ENCODE measurements at regions not wholly inside any gene's neighbourhood (a gene's known extent, or its start where the extent isn't known, plus 50 kb on each side); places are given as distances from the start of the nearest gene placed in this dataset.

DNA sequence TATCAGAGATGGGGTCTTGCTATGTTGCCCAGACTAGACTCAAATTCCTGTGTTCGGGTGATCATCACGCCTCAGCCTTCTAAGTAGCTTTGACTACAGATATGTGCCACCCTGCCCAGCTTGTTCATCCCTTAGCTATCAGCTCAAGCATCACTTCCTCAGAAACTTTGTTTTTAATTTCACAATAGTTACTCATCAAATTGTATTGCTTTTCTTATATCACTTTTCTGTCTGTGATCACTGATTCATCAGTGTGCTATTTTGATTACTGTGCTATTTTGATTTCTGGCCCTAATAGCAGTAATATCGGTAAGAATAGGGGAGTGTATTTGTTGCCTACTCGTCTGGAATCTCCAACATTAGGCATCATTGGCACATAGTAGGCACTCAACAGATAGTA, 878.6 kb upstream of the PCDH20 start:
- ChIA-PET POLR2A (no interaction called here), CTCF (no interaction called here)
- DNase-seq (ENCODE audit: extremely low spot score) = no peak
- TF ChIP-seq FOXM1 (IDR thresholded peaks at IDR 0.05; ENCODE audit: borderline replicate concordance) (no peak), ARNT (IDR thresholded peaks at IDR 0.05) (no peak), L3MBTL2 (conservative IDR thresholded peaks at IDR 0.05) (no peak)

GRCh38 chr13:62292714-62293480, 877.2 kb upstream of the PCDH20 start:
- CTCF ChIA-PET = no interaction called here

GRCh38 chr13:62290542-62290941, 874.9 kb upstream of the PCDH20 start:
- TF ChIP-seq HDGF (IDR thresholded peaks at IDR 0.05; ENCODE audit: borderline replicate concordance) = no peak
- no peak for TF ChIP-seq LEF1 (IDR thresholded peaks at IDR 0.05; ENCODE audit: borderline replicate concordance)
- TF ChIP-seq TARDBP (IDR thresholded peaks at IDR 0.05) = no peak
- TF ChIP-seq ELF4 (IDR thresholded peaks at IDR 0.05) = no peak
- TF ChIP-seq SUZ12 (IDR thresholded peaks at IDR 0.05) = no peak
- TF ChIP-seq PKNOX1 (IDR thresholded peaks at IDR 0.05) = no peak
- no peak for TF ChIP-seq ARNT (IDR thresholded peaks at IDR 0.05)
- TF ChIP-seq BHLHE40 (IDR thresholded peaks at IDR 0.05; ENCODE audit: borderline replicate concordance) = no peak
- no peak for TF ChIP-seq FOXK2 (IDR thresholded peaks at IDR 0.05)
- TF ChIP-seq CTBP1 (IDR thresholded peaks at IDR 0.05; ENCODE audit: borderline replicate concordance) = no peak
- TF ChIP-seq FOXM1 (IDR thresholded peaks at IDR 0.05; ENCODE audit: borderline replicate concordance) = no peak
- TF ChIP-seq SP1 (IDR thresholded peaks at IDR 0.05) = no peak
- no peak for TF ChIP-seq NFRKB (IDR thresholded peaks at IDR 0.05)
- TF ChIP-seq ZNF384 (IDR thresholded peaks at IDR 0.05) = no peak
- TF ChIP-seq L3MBTL2 (conservative IDR thresholded peaks at IDR 0.05) = no peak
- TF ChIP-seq FOXA1 (IDR thresholded peaks at IDR 0.05) = no peak
- DNase-seq (ENCODE audit: extremely low spot score) = no peak
- ChIA-PET POLR2A (no interaction called here), CTCF (no interaction called here)

More at GRCh38 chr13:62292714-62293480, 877.2 kb upstream of the PCDH20 start:
- DNase-seq (ENCODE audit: extremely low spot score) = peak; percentile 34
- TF ChIP-seq PKNOX1 (IDR thresholded peaks at IDR 0.05) (peak; percentile 47), FOXM1 (IDR thresholded peaks at IDR 0.05; ENCODE audit: borderline replicate concordance) (no peak), SUZ12 (IDR thresholded peaks at IDR 0.05) (no peak), LEF1 (IDR thresholded peaks at IDR 0.05; ENCODE audit: borderline replicate concordance) (no peak), SP1 (IDR thresholded peaks at IDR 0.05) (0 out of 2 replicates have a peak, but pooled peaks have one; percentile 10), FOXA1 (IDR thresholded peaks at IDR 0.05) (no peak), CTBP1 (IDR thresholded peaks at IDR 0.05; ENCODE audit: borderline replicate concordance) (no peak), ELF4 (IDR thresholded peaks at IDR 0.05) (no peak), BHLHE40 (IDR thresholded peaks at IDR 0.05; ENCODE audit: borderline replicate concordance) (no peak)
- POLR2A ChIA-PET = no interaction called here

GRCh38 chr13:62287764-62288163, 872.1 kb upstream of the PCDH20 start:
- no peak for TF ChIP-seq L3MBTL2 (conservative IDR thresholded peaks at IDR 0.05)
- TF ChIP-seq CTBP1 (IDR thresholded peaks at IDR 0.05; ENCODE audit: borderline replicate concordance) = peak; percentile 51; the same call in 1 of the 2 replicates
- peak; percentile 66 for TF ChIP-seq PKNOX1 (IDR thresholded peaks at IDR 0.05)
- TF ChIP-seq BHLHE40 (IDR thresholded peaks at IDR 0.05; ENCODE audit: borderline replicate concordance) = no peak
- no peak for DNase-seq (ENCODE audit: extremely low spot score)
- CTCF ChIA-PET = no interaction called here
- POLR2A ChIA-PET = no interaction called here

DNA sequence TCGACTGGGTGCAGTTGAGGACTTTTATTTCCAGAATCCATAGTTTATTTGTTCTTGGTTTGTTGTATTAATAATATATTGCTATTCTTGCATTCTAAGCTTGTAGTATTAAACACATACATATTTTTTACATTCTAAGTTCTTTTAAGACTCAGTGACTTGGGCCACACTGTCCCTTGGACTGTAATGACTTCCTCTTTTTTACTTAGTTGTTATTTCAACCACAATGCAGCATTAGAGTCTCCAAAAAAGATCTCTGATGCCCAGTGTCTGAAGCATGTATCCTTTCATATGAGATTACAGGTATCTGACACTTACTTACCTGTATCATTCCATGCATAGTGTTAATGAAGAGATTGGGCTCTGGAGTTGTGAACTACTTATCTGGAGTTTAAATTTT, 864.9 kb upstream of the PCDH20 start:
- CTCF ChIA-PET = no interaction called here
- TF ChIP-seq NFRKB (IDR thresholded peaks at IDR 0.05) (no peak), BHLHE40 (IDR thresholded peaks at IDR 0.05; ENCODE audit: borderline replicate concordance) (no peak), FOXM1 (IDR thresholded peaks at IDR 0.05; ENCODE audit: borderline replicate concordance) (no peak), PKNOX1 (IDR thresholded peaks at IDR 0.05) (no peak), TARDBP (IDR thresholded peaks at IDR 0.05) (no peak), ZNF384 (IDR thresholded peaks at IDR 0.05) (no peak), SUZ12 (IDR thresholded peaks at IDR 0.05) (no peak), LEF1 (IDR thresholded peaks at IDR 0.05; ENCODE audit: borderline replicate concordance) (no peak), L3MBTL2 (conservative IDR thresholded peaks at IDR 0.05) (no peak), FOXK2 (IDR thresholded peaks at IDR 0.05) (no peak), SP1 (IDR thresholded peaks at IDR 0.05) (no peak)
- no peak for DNase-seq (ENCODE audit: extremely low spot score)

GRCh38 chr13:62278271-62278670, 862.6 kb upstream of the PCDH20 start:
- ChIA-PET POLR2A (no interaction called here), CTCF (no interaction called here)
- TF ChIP-seq PKNOX1 (IDR thresholded peaks at IDR 0.05) (no peak), ELF4 (IDR thresholded peaks at IDR 0.05) (no peak), L3MBTL2 (conservative IDR thresholded peaks at IDR 0.05) (no peak), NFRKB (IDR thresholded peaks at IDR 0.05) (no peak), SUZ12 (IDR thresholded peaks at IDR 0.05) (no peak), LEF1 (IDR thresholded peaks at IDR 0.05; ENCODE audit: borderline replicate concordance) (no peak), FOXM1 (IDR thresholded peaks at IDR 0.05; ENCODE audit: borderline replicate concordance) (no peak; the same call in 1 of the 2 replicates), SP1 (IDR thresholded peaks at IDR 0.05) (no peak), FOXK2 (IDR thresholded peaks at IDR 0.05) (no peak), FOXA1 (IDR thresholded peaks at IDR 0.05) (no peak), ARNT (IDR thresholded peaks at IDR 0.05) (no peak), CTBP1 (IDR thresholded peaks at IDR 0.05; ENCODE audit: borderline replicate concordance) (no peak), TARDBP (IDR thresholded peaks at IDR 0.05) (no peak), BHLHE40 (IDR thresholded peaks at IDR 0.05; ENCODE audit: borderline replicate concordance) (no peak), ZNF384 (IDR thresholded peaks at IDR 0.05) (no peak), HDGF (IDR thresholded peaks at IDR 0.05; ENCODE audit: borderline replicate concordance) (no peak)

More for the DNA sequence above, 864.9 kb upstream of the PCDH20 start:
- POLR2A ChIA-PET = no interaction called here

More at GRCh38 chr13:62278271-62278670, 862.6 kb upstream of the PCDH20 start:
- DNase-seq (ENCODE audit: extremely low spot score) = no peak

Measured in HEK293T (cell line).